Transverse colon (tissue), 4 donors: ENCODE measurements at regions not wholly inside any gene's neighbourhood (a gene's known extent, or its start where the extent isn't known, plus 50 kb on each side); places are given as distances from the start of the nearest gene placed in this dataset.

Experiments used
- CTCF ChIP-seq, 5 experiments: fragments of 200-600 bp in 3 of 5; fragments of 450-650 bp in 2 of 5; sonication (generic) in 3 of 5; IDR thresholded peaks; 1 replicate in 2 of 5; 2 replicates in 3 of 5; pipeline ENCODE4 v1.5.1; 2016 to 2017; ENCODE audit warnings: antibody characterized with exemption in 5 of 5, inconsistent platforms in 3 of 5, mild to moderate bottlenecking in 2 of 5, moderate library complexity in 1 of 5
- POLR2AphosphoS5 ChIP-seq, 3 donors: sonication (generic); formaldehyde crosslinking; IDR thresholded peaks; one replicate each; pipeline ENCODE4 v1.6.1; 2016; ENCODE audit warnings: antibody characterized with exemption in 3 of 3

GRCh38 chr13:106400289-106400688 is 135.2 kb downstream of the EFNB2 start:
- TF ChIP-seq CTCF (IDR thresholded peaks at IDR 0.05) (no peak), POLR2AphosphoS5 (IDR thresholded peaks at IDR 0.05) (no peak)
